H1 (cell line): ENCODE measurements at regions not wholly inside any gene's neighbourhood (a gene's known extent, or its start where the extent isn't known, plus 50 kb on each side); places are given as distances from the start of the nearest gene placed in this dataset.

Experiments used
- CTCF ChIA-PET: fragments of 300-600 bp; sonication (Branson Sonifier 250); formaldehyde crosslinking; loops from one replicate; lab custom pipeline; 2021; ENCODE audit not compliant: partially characterized antibody; lab: Charles Lee
- POLR2A ChIA-PET: fragments of 300-600 bp; sonication (Branson Sonifier 250); formaldehyde crosslinking; loops from one replicate; lab custom pipeline; 2021; ENCODE audit warnings: inconsistent platforms; ENCODE audit not compliant: partially characterized antibody; lab: Charles Lee
- DNase-seq, 2 experiments: peaks; one replicate each; pipeline versions ENCODE4 v3.0.0 to v3.0.0-alpha.2; 2010 to 2022; ENCODE audit warnings: low spot score in 2 of 2, low read depth in 1 of 2, mixed read lengths in 1 of 2
- FAIRE-seq: peaks from 2 replicates; lab custom pipeline; 2011; peaks lifted over from hg19 to GRCh38; lab: Jason Lieb, UNC
- H2AFZ ChIP-seq: 2 replicates; pipeline ENCODE4 v1.8.1; 2012; ENCODE audit warnings: low read length, inconsistent platforms
- H2AK5ac ChIP-seq: 2 replicates; pipeline ENCODE4 v1.6.1; 2013; ENCODE audit warnings: low read depth, low read length
- H2BK120ac ChIP-seq: replicated peaks from 2 replicates; pipeline ENCODE3; 2013; ENCODE audit warnings: low read depth, low read length, inconsistent platforms
- H2BK12ac ChIP-seq: 2 replicates; pipeline ENCODE4 v1.6.1; 2013; ENCODE audit warnings: low read depth, low read length
- H2BK15ac ChIP-seq: 2 replicates; pipeline ENCODE4 v1.6.1; 2013; ENCODE audit warnings: low read length
- H2BK20ac ChIP-seq: 2 replicates; pipeline ENCODE4 v1.6.1; 2013; ENCODE audit warnings: low read length
- H2BK5ac ChIP-seq: 2 replicates; pipeline ENCODE4 v1.6.1; 2013; ENCODE audit warnings: low read depth, low read length
- H3K14ac ChIP-seq: 2 replicates; pipeline ENCODE4 v1.6.1; 2013; ENCODE audit warnings: inconsistent platforms; ENCODE audit not compliant: insufficient read length
- H3K18ac ChIP-seq: 2 replicates; pipeline ENCODE4 v1.6.1; 2013; ENCODE audit warnings: low read length; ENCODE audit errors: extremely low read depth
- H3K23ac ChIP-seq: 2 replicates; pipeline ENCODE4 v1.6.1; 2013; ENCODE audit warnings: inconsistent platforms; ENCODE audit not compliant: insufficient read length
- H3K23me2 ChIP-seq: 2 replicates; pipeline ENCODE4 v1.6.1; 2013; ENCODE audit warnings: low read depth, low read length
- H3K27ac ChIP-seq: 2 replicates; pipeline ENCODE4 v1.6.1; 2011; ENCODE audit warnings: low read depth, low read length, inconsistent platforms
- H3K27me3 ChIP-seq, 4 experiments: replicated peaks in 1 of 4; 1 replicate in 1 of 4; 2 replicates in 3 of 4; pipeline versions ENCODE4 v1.6.1 to v1.8.1; 2011 to 2013; ENCODE audit warnings: low read length in 3 of 4, mild to moderate bottlenecking in 3 of 4, inconsistent platforms in 2 of 4, mixed read lengths in 2 of 4, moderate library complexity in 1 of 4; ENCODE audit not compliant: control insufficient read depth in 3 of 4, insufficient read depth in 3 of 4; ENCODE audit errors: extremely low read depth in 1 of 4
- H3K36me3 ChIP-seq, 4 experiments: 2 replicates each; pipeline versions ENCODE4 v1.6.1 to v1.8.1; 2011 to 2013; ENCODE audit warnings: mild to moderate bottlenecking in 4 of 4, low read length in 3 of 4, moderate library complexity in 2 of 4, control low read depth in 1 of 4, inconsistent platforms in 1 of 4; ENCODE audit not compliant: insufficient read depth in 4 of 4, control insufficient read depth in 2 of 4
- H3K4ac ChIP-seq: replicated peaks from 2 replicates; pipeline ENCODE3; 2013; ENCODE audit warnings: low read length, low read depth, mixed read lengths, inconsistent platforms; ENCODE audit not compliant: insufficient read length
- H3K4me1 ChIP-seq, 4 experiments: replicated peaks in 1 of 4; 1 replicate in 1 of 4; 2 replicates in 3 of 4; pipeline versions ENCODE4 v1.6.1 to v1.8.1; 2011 to 2013; ENCODE audit warnings: low read length in 3 of 4, inconsistent platforms in 2 of 4, mixed read lengths in 1 of 4; ENCODE audit not compliant: insufficient read depth in 4 of 4, control insufficient read depth in 3 of 4
- H3K4me2 ChIP-seq, 2 experiments: 2 replicates each; pipeline versions ENCODE4 v1.6.1 to v1.8.1; 2011 to 2013; ENCODE audit warnings: low read depth in 2 of 2, low read length in 2 of 2, control low read depth in 1 of 2, inconsistent platforms in 1 of 2, mild to moderate bottlenecking in 1 of 2; ENCODE audit not compliant: insufficient read depth in 1 of 2
- H3K4me3 ChIP-seq, 4 experiments: fragments of 200-600, 300-600 bp in 1 of 4; sonication (generic), shearing (Covaris generic), sonication (Bioruptor Twin) in 1 of 4; 2 replicates each; pipeline versions ENCODE4 v1.5.1 to v1.8.1; 2011 to 2016; ENCODE audit warnings: low read length in 4 of 4, low read depth in 3 of 4, control low read depth in 2 of 4, inconsistent platforms in 2 of 4, mild to moderate bottlenecking in 2 of 4, mixed read lengths in 1 of 4, moderate library complexity in 1 of 4; ENCODE audit not compliant: insufficient read depth in 2 of 4; ENCODE audit errors: extremely low read depth in 1 of 4
- H3K56ac ChIP-seq: replicated peaks from 2 replicates; pipeline ENCODE3; 2013; ENCODE audit warnings: low read depth, mild to moderate bottlenecking, mixed read lengths, low read length, inconsistent platforms; ENCODE audit not compliant: insufficient read length
- H3K79me1 ChIP-seq: 2 replicates; pipeline ENCODE4 v1.6.1; 2013; ENCODE audit warnings: low read depth, low read length, control low read depth
- H3K79me2 ChIP-seq, 2 experiments: 2 replicates each; pipeline versions ENCODE4 v1.6.1 to v1.8.1; 2012 to 2013; ENCODE audit warnings: low read length in 2 of 2, mild to moderate bottlenecking in 2 of 2, inconsistent platforms in 1 of 2; ENCODE audit not compliant: insufficient read depth in 2 of 2, control insufficient read depth in 1 of 2
- H3K9ac ChIP-seq, 4 experiments: replicated peaks in 1 of 4; 1 replicate in 1 of 4; 2 replicates in 3 of 4; pipeline versions ENCODE4 v1.6.1 to v1.8.1; 2011 to 2013; ENCODE audit warnings: low read depth in 3 of 4, low read length in 3 of 4, control low read depth in 2 of 4, mild to moderate bottlenecking in 2 of 4, moderate library complexity in 2 of 4, inconsistent platforms in 1 of 4; ENCODE audit errors: extremely low read depth in 1 of 4
- H3K9me3 ChIP-seq, 2 experiments: 2 replicates each; pipeline versions ENCODE4 v1.6.1 to v1.8.1; 2012 to 2013; ENCODE audit warnings: mild to moderate bottlenecking in 2 of 2, moderate library complexity in 2 of 2, control low read depth in 1 of 2, inconsistent platforms in 1 of 2, low read depth in 1 of 2, low read length in 1 of 2, mixed read lengths in 1 of 2; ENCODE audit not compliant: insufficient read depth in 2 of 2
- H4K20me1 ChIP-seq, 2 experiments: replicated peaks in 1 of 2; 2 replicates each; pipeline versions ENCODE3 to v1.8.1; 2011 to 2013; ENCODE audit warnings: inconsistent platforms in 2 of 2, low read length in 2 of 2, mild to moderate bottlenecking in 1 of 2; ENCODE audit not compliant: insufficient read depth in 2 of 2, control insufficient read depth in 1 of 2
- H4K5ac ChIP-seq: 2 replicates; pipeline ENCODE4 v1.6.1; 2013; ENCODE audit warnings: low read length, low read depth, mixed read lengths, inconsistent platforms; ENCODE audit not compliant: insufficient read length
- H4K8ac ChIP-seq: 2 replicates; pipeline ENCODE4 v1.8.0; 2013; ENCODE audit warnings: mild to moderate bottlenecking, moderate library complexity, low read length, inconsistent platforms; ENCODE audit not compliant: insufficient read depth; ENCODE audit errors: extremely low read depth
- H4K91ac ChIP-seq: replicated peaks from 2 replicates; pipeline ENCODE3; 2013; ENCODE audit warnings: low read length, mixed read lengths, inconsistent platforms; ENCODE audit not compliant: insufficient read length
- WGBS, 2 experiments: shearing (Covaris generic) in 1 of 2; methylation state at CpG; one replicate each; pipeline versions ENCODE4 v1.1.6 to v1.1.7; 2013 to 2015; ENCODE audit warnings: low lambda C conversion rate in 2 of 2, mixed read lengths in 2 of 2, inconsistent platforms in 1 of 2, low coverage in 1 of 2, missing lambda C conversion rate in 1 of 2; ENCODE audit not compliant: insufficient replicate concordance in 2 of 2, insufficient coverage in 1 of 2, insufficient read length in 1 of 2; ENCODE audit errors: extremely low coverage in 1 of 2, missing lambda C conversion rate in 1 of 2; 5-methylcytosine and 5-hydroxymethylcytosine counted together

DNA sequence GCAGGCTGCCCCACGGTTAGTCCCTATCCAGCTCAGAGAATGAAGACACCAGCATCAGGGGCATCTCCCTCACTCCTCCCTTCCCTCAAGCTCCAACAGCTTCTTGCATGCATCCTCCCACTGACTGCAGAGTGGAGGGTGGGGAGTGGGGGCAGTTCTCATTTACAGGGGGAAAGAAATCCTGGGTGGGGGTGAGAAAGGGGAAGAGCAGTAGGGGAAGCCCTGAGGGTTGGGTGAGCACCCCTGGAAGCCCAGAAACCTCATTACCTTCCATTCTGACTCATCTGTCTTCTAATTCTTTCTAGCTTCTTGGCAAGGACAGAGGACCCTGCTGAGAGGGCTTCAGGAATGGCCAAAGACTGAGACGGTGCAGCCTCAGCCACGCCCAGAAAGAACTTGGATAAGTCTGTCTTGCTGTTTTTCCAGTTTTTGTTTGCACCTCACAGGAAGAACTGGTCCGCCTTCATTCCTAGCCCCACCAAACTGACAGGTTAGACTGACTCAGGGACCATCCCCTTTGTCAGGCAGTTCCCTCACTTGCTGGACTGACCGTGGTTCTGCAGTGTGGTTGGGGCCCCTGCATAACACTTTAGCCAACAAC lies 52.5 kb upstream of the WSB1 start:
- no peak overlapping the region for H3K56ac ChIP-seq
- H3K23me2 ChIP-seq: no peaks in the 10 kb centered on the region
- H3K36me3 ChIP-seq: no peaks in the 10 kb centered on the region
- ChIA-PET CTCF (interaction anchor here (0.7 to 2.7 kb wide), 14 partner anchors 9 to 413 kb away, joined by 3 to 10 read pairs (median 4); no protein-coding TSS in a partner anchor), POLR2A (interaction anchor here (0.6 to 1.4 kb wide), 4 partner anchors 29 to 92 kb away, joined by 3 to 5 read pairs (median 4); no protein-coding TSS in a partner anchor)
- no peaks in the 10 kb centered on the region for H4K20me1 ChIP-seq
- H2AFZ ChIP-seq: no peak overlapping the region
- no peaks in the 10 kb centered on the region for H3K9me3 ChIP-seq
- no peak overlapping the region for H3K23ac ChIP-seq
- peaks cover 0 to 9% (median 2%) of the 10 kb centered on the region in 4 experiments; a peak in 3 of 7 replicates for H3K4me1 ChIP-seq
- no peak overlapping the region for H3K4ac ChIP-seq
- H2BK5ac ChIP-seq: no peak overlapping the region
- no peak overlapping the region for H2BK12ac ChIP-seq
- H4K5ac ChIP-seq: no peak overlapping the region
- no peak overlapping the region for H3K14ac ChIP-seq
- no peak overlapping the region for H4K91ac ChIP-seq
- no peak overlapping the region for H4K8ac ChIP-seq
- H2BK120ac ChIP-seq: no peak overlapping the region
- no peak overlapping the region for H3K9ac ChIP-seq
- no peak overlapping the region for H2BK15ac ChIP-seq
- H3K18ac ChIP-seq: no peak overlapping the region
- no peak for FAIRE-seq
- no peak for DNase-seq
- H2BK20ac ChIP-seq: no peak overlapping the region
- H3K79me1 ChIP-seq: no peaks in the 10 kb centered on the region; the same call in 1 of the 2 replicates
- H3K79me2 ChIP-seq: no peaks in the 10 kb centered on the region
- no peak overlapping the region for H3K27ac ChIP-seq
- no peaks in the 10 kb centered on the region for H3K27me3 ChIP-seq
- no peak overlapping the region for H2AK5ac ChIP-seq
- H3K4me3 ChIP-seq: no peak overlapping the region
- 53% methylated on average over 5 of the region's 5 CpGs; no CpG with 5 or more reads in 1 of the 2 experiments for WGBS, 2 experiments
- H3K4me2 ChIP-seq: no peak overlapping the region
